ENCODE measurements at regions not wholly inside any gene's neighbourhood (a gene's known extent, or its start where the extent isn't known, plus 50 kb on each side); places are given as distances from the start of the nearest gene placed in this dataset.

DNA sequence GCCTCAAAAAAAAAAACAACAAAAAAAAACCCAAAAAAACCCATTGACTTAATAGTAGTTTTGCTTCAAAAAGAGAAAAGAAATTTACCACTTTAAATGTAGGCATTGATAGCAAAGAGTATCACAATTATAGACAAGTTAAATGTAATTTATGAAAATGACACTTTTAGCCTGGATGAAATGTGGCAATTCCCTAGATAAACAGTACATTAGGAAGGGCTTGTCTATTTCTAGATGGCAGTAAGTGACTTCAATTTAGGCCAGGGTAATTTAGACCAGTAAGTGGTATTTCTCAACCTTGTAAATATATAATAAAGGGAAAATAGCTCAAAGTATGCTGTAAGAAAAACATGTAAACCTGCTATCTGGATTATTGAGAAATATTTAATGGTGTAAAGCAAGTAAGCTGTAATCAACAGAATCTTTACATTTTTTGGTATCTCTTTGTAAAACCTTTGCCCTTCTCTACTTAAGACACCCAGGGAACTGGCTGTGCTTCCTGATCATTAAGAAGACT is 103.7 kb upstream of the RAPGEF2 start:
- no peaks in the 10 kb centered on the region for H3K9me3 ChIP-seq
- no peak overlapping the region for H3K27ac ChIP-seq
- H3K27me3 ChIP-seq, result no peaks in the 10 kb centered on the region
- no peaks in the 10 kb centered on the region for H3K36me3 ChIP-seq
- TF ChIP-seq, protein P1, sequence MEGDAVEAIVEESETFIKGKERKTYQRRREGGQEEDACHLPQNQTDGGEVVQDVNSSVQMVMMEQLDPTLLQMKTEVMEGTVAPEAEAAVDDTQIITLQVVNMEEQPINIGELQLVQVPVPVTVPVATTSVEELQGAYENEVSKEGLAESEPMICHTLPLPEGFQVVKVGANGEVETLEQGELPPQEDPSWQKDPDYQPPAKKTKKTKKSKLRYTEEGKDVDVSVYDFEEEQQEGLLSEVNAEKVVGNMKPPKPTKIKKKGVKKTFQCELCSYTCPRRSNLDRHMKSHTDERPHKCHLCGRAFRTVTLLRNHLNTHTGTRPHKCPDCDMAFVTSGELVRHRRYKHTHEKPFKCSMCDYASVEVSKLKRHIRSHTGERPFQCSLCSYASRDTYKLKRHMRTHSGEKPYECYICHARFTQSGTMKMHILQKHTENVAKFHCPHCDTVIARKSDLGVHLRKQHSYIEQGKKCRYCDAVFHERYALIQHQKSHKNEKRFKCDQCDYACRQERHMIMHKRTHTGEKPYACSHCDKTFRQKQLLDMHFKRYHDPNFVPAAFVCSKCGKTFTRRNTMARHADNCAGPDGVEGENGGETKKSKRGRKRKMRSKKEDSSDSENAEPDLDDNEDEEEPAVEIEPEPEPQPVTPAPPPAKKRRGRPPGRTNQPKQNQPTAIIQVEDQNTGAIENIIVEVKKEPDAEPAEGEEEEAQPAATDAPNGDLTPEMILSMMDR (IDR thresholded peaks at IDR 0.05), result no peak
- H3K4me3 ChIP-seq, result no peak overlapping the region
- intact Hi-C loops (cut with DNase I; ENCODE audit: low total_unique reads), result no loop called here
- no peak for DNase-seq
- peaks cover 0 to 10% (median 2%) of the 10 kb centered on the region in 4 donors for H3K4me1 ChIP-seq

- peaks cover 0 to 10% (median 2%) of the 10 kb centered on the region in 4 donors for H3K4me1 ChIP-seq
- no peaks in the 10 kb centered on the region for H3K9me3 ChIP-seq
- H3K36me3 ChIP-seq, result no peaks in the 10 kb centered on the region
- no peak overlapping the region for H3K4me3 ChIP-seq
- intact Hi-C loops (cut with DNase I; ENCODE audit: low total_unique reads), result no loop called here
- TF ChIP-seq, protein P1 (IDR thresholded peaks at IDR 0.05), result no peak
- DNase-seq, result no peak
- no peaks in the 10 kb centered on the region for H3K27me3 ChIP-seq
- H3K27ac ChIP-seq, result no peak overlapping the region
Observed at GRCh38 chr4:158999849-159000248, 103.0 kb upstream of the RAPGEF2 start.

- H3K27me3 ChIP-seq, result no peaks in the 10 kb centered on the region
- H3K36me3 ChIP-seq, result no peaks in the 10 kb centered on the region
- DNase-seq, result no peak
- intact Hi-C loops (cut with DNase I; ENCODE audit: low total_unique reads), result no loop called here
- H3K27ac ChIP-seq, result no peak overlapping the region
- TF ChIP-seq, protein P1 (IDR thresholded peaks at IDR 0.05), result no peak
- no peaks in the 10 kb centered on the region for H3K4me1 ChIP-seq
- no peak overlapping the region for H3K4me3 ChIP-seq
- no peaks in the 10 kb centered on the region for H3K9me3 ChIP-seq
Observed at GRCh38 chr4:159002950-159003349, 99.9 kb upstream of the RAPGEF2 start.

DNA sequence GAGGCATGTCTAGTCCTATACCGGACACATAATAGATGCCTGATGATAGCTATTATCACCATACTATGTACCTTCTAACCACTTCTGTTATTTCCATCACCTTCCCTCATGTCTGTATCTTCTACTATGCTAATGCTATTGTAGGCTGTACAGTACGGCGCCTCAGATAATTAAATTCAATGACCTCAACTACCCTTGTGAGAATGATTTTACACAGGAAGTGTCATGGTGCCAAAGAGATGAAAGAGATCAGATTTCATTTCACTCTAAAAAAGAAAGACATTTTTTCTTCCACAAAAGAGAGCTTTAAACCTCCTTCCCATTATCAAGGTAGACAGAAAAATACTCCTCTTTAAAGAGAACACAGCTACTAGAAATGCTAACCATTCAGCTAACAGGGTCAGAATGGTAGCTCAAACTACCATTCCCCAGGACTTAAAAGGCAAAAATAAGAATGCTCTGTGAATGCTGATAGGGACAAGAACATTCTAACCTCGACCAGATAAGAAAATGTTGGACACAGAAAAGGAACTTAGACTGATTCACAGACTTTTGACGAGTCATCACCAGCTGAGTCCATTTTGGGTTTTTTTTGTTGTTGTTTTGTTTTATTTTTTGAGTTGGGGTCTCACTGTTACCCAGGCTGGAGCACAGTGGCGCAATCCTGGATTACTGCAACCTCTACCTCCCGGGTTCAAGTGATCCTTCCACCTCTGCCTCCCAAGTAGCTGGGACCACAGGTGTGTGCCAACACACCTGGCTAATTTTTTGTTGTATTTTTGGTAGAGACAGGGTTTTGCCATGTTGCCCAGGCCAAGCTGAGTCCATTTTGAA is 99.2 kb upstream of the RAPGEF2 start:
- Histone ChIP-seq H3K27ac (no peak overlapping the region), H3K4me1 (no peaks in the 10 kb centered on the region), H3K4me3 (no peak overlapping the region), H3K36me3 (no peaks in the 10 kb centered on the region), H3K9me3 (no peaks in the 10 kb centered on the region), H3K27me3 (no peaks in the 10 kb centered on the region)
- TF ChIP-seq, protein P1 (IDR thresholded peaks at IDR 0.05), result no peak
- intact Hi-C loops (cut with DNase I; ENCODE audit: low total_unique reads), result no loop called here
- DNase-seq, result no peak

DNA sequence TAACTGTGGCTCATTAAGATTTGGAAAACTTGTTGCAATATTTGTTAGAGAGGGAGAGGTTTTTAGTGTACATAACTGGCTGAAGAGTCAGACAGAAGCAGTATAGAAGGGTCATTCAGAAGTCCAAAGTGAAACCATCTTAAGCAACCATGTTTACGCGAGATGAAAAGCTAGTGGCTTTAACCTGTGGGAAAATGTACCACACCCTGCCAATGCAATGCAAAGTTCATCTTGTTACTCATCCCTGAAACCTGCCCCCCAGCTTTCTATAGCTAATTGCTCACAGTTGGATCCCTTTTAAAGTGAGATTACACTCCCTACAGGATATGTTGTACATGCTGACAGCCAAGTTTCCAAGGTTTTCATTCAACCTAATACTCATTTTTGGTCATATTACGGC is 96.7 kb upstream of the RAPGEF2 start:
- intact Hi-C loops (cut with DNase I; ENCODE audit: low total_unique reads), result no loop called here
- Histone ChIP-seq H3K36me3 (no peaks in the 10 kb centered on the region), H3K4me1 (peaks cover 0 to 10% (median 2%) of the 10 kb centered on the region in 4 donors), H3K27me3 (no peaks in the 10 kb centered on the region), H3K4me3 (no peak overlapping the region), H3K27ac (no peak overlapping the region), H3K9me3 (no peaks in the 10 kb centered on the region)
- TF ChIP-seq, protein P1 (IDR thresholded peaks at IDR 0.05), result no peak
- no peak for DNase-seq
